HFF-Myc (cell line): ENCODE measurements at regions not wholly inside any gene's neighbourhood (a gene's known extent, or its start where the extent isn't known, plus 50 kb on each side); places are given as distances from the start of the nearest gene placed in this dataset.

Experiments used
- DNase-seq: peaks from one replicate; pipeline ENCODE4 v3.0.0-alpha.2; 2011; ENCODE audit warnings: low read depth; ENCODE audit errors: extremely low read depth
- H3K4me3 ChIP-seq: replicated peaks from 2 replicates; pipeline ENCODE4 v1.5.1; 2011; ENCODE audit warnings: low read depth, mild to moderate bottlenecking, control low read depth, low read length
- CTCF ChIP-seq: IDR thresholded peaks from 2 replicates; pipeline ENCODE4 v1.5.1; 2012; ENCODE audit warnings: mild to moderate bottlenecking, low read depth, low read length, control low read depth; ENCODE audit errors: missing control alignments

- no peak for DNase-seq
- TF ChIP-seq CTCF, result no peak
- no peak overlapping the region for H3K4me3 ChIP-seq
These were observed 478.5 kb upstream of the PODXL start for GRCh38 chr7:132034748-132035416.

- no peak for DNase-seq
- no peak overlapping the region for H3K4me3 ChIP-seq
- no peak for TF ChIP-seq CTCF
These were observed 474.5 kb upstream of the PODXL start for GRCh38 chr7:132030883-132031282.

GRCh38 chr7:132030086-132030568 is 473.7 kb upstream of the PODXL start:
- H3K4me3 ChIP-seq, result no peak overlapping the region
- TF ChIP-seq CTCF, result no peak
- no peak for DNase-seq

- TF ChIP-seq CTCF, result no peak
- DNase-seq, result no peak
- no peak overlapping the region for H3K4me3 ChIP-seq
These were observed 473.1 kb upstream of the PODXL start for GRCh38 chr7:132029369-132030085.

- no peak overlapping the region for H3K4me3 ChIP-seq
- no peak for DNase-seq
- no peak for TF ChIP-seq CTCF
These were observed 471.9 kb upstream of the PODXL start for GRCh38 chr7:132028144-132028920.

- no peak for DNase-seq
- H3K4me3 ChIP-seq, result no peak overlapping the region
- no peak for TF ChIP-seq CTCF
These were observed 467.9 kb upstream of the PODXL start for GRCh38 chr7:132024290-132024689.
